Transverse colon (tissue), 4 donors: ENCODE measurements at regions not wholly inside any gene's neighbourhood (a gene's known extent, or its start where the extent isn't known, plus 50 kb on each side); places are given as distances from the start of the nearest gene placed in this dataset.
"Not testable (repeated sequence)": the region's sequence is repeated elsewhere in the genome, so short reads cannot be mapped to it uniquely, and the experiment has no call there.

Source experiments
- DNase-seq: peaks from one replicate; pipeline ENCODE4 v3.0.0-alpha.2; 2019
- H3K27ac ChIP-seq, 4 donors: fragments of 200-600 bp; sonication (generic); 2 replicates each; pipeline ENCODE4 v1.5.1; 2016 to 2018; ENCODE audit warnings: inconsistent platforms in 4 of 4
- H3K27me3 ChIP-seq: fragments of 200-600 bp; sonication (generic); 2 replicates; pipeline ENCODE4 v1.5.1; 2017; ENCODE audit warnings: inconsistent platforms
- H3K36me3 ChIP-seq, 4 donors: fragments of 200-600 bp; sonication (generic); 2 replicates each; pipeline ENCODE4 v1.5.1; 2017 to 2019; ENCODE audit warnings: inconsistent platforms in 4 of 4
- H3K4me1 ChIP-seq, 4 donors: fragments of 200-600 bp; sonication (generic); 2 replicates each; pipeline ENCODE4 v1.5.1; 2017 to 2020; ENCODE audit warnings: inconsistent platforms in 4 of 4
- H3K4me3 ChIP-seq, 4 donors: fragments of 200-600 bp; sonication (generic); 1 replicate in 1 of 4; 2 replicates in 3 of 4; pipeline versions ENCODE4 v1.5.1 to v1.6.1; 2017 to 2019; ENCODE audit warnings: inconsistent platforms in 4 of 4
- H3K9me3 ChIP-seq, 2 donors: fragments of 200-600 bp; sonication (generic); 2 replicates each; pipeline ENCODE4 v1.5.1; 2017 to 2019; ENCODE audit warnings: inconsistent platforms in 2 of 2
- CTCF ChIP-seq, 5 experiments: fragments of 200-600 bp in 3 of 5; fragments of 450-650 bp in 2 of 5; sonication (generic) in 3 of 5; IDR thresholded peaks; 1 replicate in 2 of 5; 2 replicates in 3 of 5; pipeline ENCODE4 v1.5.1; 2016 to 2017; ENCODE audit warnings: antibody characterized with exemption in 5 of 5, inconsistent platforms in 3 of 5, mild to moderate bottlenecking in 2 of 5, moderate library complexity in 1 of 5
- EP300 ChIP-seq: sonication (generic); formaldehyde crosslinking; IDR thresholded peaks from one replicate; pipeline ENCODE4 v1.6.1; 2017; ENCODE audit warnings: antibody characterized with exemption, low read depth
- POLR2A ChIP-seq: fragments of 450-650 bp; IDR thresholded peaks from one replicate; pipeline ENCODE4 v1.6.1; 2016; ENCODE audit warnings: antibody characterized with exemption, mild to moderate bottlenecking, moderate library complexity
- POLR2AphosphoS5 ChIP-seq, 3 donors: sonication (generic); formaldehyde crosslinking; IDR thresholded peaks; one replicate each; pipeline ENCODE4 v1.6.1; 2016; ENCODE audit warnings: antibody characterized with exemption in 3 of 3
- WGBS, 2 donors: methylation state at CpG; one replicate each; pipeline ENCODE4 v1.1.5; 2018; ENCODE audit warnings: low coverage in 1 of 2; 5-methylcytosine and 5-hydroxymethylcytosine counted together
- in situ Hi-C, 4 donors: fragments of 200-750 bp; cut with MboI; loops; one replicate each; pipeline versions ENCODE4 v1.15.0 to v1.15.1; 2017; ENCODE audit warnings: low sequenced_read_pairs in 3 of 4, low pct_ligation_motif_present in 1 of 4, low pct_unique_long_range_greater_than_20kb in 1 of 4
- intact Hi-C: fragments of 100-400 bp; cut with DNase I; formaldehyde crosslinking; loops from one replicate; pipeline ENCODE4 v1.15.1; 2023; ENCODE audit warnings: low total_unique reads

- no peaks in the 10 kb centered on the region for H3K27me3 ChIP-seq
- H3K36me3 ChIP-seq, result no peaks in the 10 kb centered on the region
- 79 to 80% methylated on average over 1 to 7 of the region's 7 CpGs for WGBS, 2 donors
- H3K4me3 ChIP-seq, result no peak overlapping the region
- no peaks in the 10 kb centered on the region for H3K4me1 ChIP-seq
- TF ChIP-seq EP300, result no peak
- no peak for TF ChIP-seq POLR2AphosphoS5 (IDR thresholded peaks at IDR 0.05)
- TF ChIP-seq CTCF (IDR thresholded peaks at IDR 0.05), result no peak
- TF ChIP-seq POLR2A, result no peak
- H3K27ac ChIP-seq, result no peak overlapping the region
- in situ Hi-C loops, result no loop called here
- no peak for DNase-seq
- intact Hi-C loops, result no loop called here
- no peaks in the 10 kb centered on the region for H3K9me3 ChIP-seq
Observed at GRCh38 chr16:87037012-87037411, 280.2 kb downstream of the C16orf95 start.

DNA sequence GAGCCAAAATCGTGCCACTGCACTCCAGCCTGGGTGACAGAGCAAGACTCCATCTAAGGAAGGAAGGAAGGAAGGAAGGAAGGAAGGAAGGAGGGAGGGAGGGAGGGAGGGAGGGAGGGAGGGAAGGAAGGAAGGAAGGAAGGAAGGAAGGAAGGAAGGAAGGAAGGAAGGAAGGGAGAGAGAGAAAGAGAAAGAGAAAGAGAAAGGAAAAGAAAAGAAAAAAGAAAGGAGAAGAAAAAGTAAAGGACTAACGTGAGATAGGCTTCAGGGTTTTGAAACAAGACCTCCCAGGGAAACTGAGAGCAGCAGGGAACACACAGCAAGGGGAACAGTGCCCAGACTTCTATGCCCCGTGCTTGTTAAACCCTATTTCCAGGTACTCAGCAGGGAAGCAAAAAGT lies 278.7 kb downstream of the C16orf95 start:
- H3K4me3 ChIP-seq, H3K36me3 ChIP-seq, in situ Hi-C loops, intact Hi-C loops, H3K4me1 ChIP-seq, DNase-seq, H3K27me3 ChIP-seq, H3K9me3 ChIP-seq, H3K27ac ChIP-seq: not testable (repeated sequence)
- 54 to 60% methylated on average over 2 to 3 of the region's 3 CpGs for WGBS, 2 donors

- Histone ChIP-seq H3K4me3 (no peak overlapping the region), H3K27ac (no peak overlapping the region), H3K4me1 (no peaks in the 10 kb centered on the region), H3K27me3 (peaks cover 3% of the 10 kb centered on the region), H3K36me3 (no peaks in the 10 kb centered on the region), H3K9me3 (no peaks in the 10 kb centered on the region)
- no peak for DNase-seq
- WGBS, 2 donors, result 69% methylated on average over 15 of the region's 15 CpGs; no CpG with 5 or more reads in 1 of the 2 donors
- in situ Hi-C loops (no loop called here), intact Hi-C loops (no loop called here)
- TF ChIP-seq EP300, result no peak
- TF ChIP-seq POLR2AphosphoS5 (IDR thresholded peaks at IDR 0.05), result no peak
- TF ChIP-seq POLR2A, result no peak
- TF ChIP-seq CTCF (IDR thresholded peaks at IDR 0.05), result no peak
Observed at GRCh38 chr16:87040169-87041117, 276.7 kb downstream of the C16orf95 start.

DNA sequence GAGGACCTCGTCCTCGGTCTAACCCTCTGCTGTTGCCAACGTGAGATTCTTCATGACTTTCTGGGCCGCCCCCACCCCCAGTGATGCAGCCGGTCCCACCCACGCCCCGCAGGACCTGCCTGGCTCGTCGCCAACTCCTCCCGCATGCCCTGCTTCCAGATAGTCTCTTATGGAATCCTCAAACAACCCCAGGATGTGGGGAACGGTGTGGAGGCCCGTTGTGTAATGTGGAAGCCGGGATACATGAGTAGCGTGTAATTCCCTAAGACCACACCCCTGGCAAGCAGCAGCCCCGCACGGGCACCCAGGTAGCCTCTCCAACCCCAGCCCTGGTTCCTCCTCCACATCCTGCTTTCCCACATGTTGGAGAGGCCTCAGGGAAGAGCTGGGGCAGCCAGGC lies 275.9 kb downstream of the C16orf95 start:
- Histone ChIP-seq H3K27me3 (peaks cover 3% of the 10 kb centered on the region), H3K4me1 (no peaks in the 10 kb centered on the region), H3K4me3 (no peak overlapping the region), H3K36me3 (no peaks in the 10 kb centered on the region), H3K27ac (no peak overlapping the region), H3K9me3 (no peaks in the 10 kb centered on the region)
- intact Hi-C loops (no loop called here), in situ Hi-C loops (no loop called here)
- 65% methylated on average over 16 of the region's 16 CpGs; no CpG with 5 or more reads in 1 of the 2 donors for WGBS, 2 donors
- no peak for TF ChIP-seq CTCF (IDR thresholded peaks at IDR 0.05)
- no peak for TF ChIP-seq POLR2AphosphoS5 (IDR thresholded peaks at IDR 0.05)
- TF ChIP-seq POLR2A, result no peak
- no peak for DNase-seq
